ENCODE measurements at regions not wholly inside any gene's neighbourhood (a gene's known extent, or its start where the extent isn't known, plus 50 kb on each side); places are given as distances from the start of the nearest gene placed in this dataset.

DNA sequence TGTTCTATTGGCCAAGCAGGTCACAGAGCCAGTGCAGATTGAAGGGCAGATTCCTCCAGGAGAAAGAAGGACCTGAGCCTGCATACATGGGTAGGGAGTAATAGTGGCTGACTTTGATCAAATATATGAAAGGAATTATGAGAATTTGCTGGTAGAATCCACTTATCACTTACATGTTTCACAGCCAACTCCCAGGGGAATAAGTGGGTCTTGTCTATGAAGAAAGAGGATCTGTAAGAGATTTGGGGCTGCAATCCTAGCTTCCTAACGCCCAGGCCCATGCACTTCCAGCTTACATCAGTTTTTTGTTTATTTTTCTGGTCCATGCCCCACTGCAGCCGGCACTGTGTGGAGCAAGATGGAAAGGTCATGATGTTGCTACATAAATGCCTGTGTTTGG lies 107.9 kb upstream of the SYNDIG1 start:
- H3K9ac ChIP-seq (ENCODE audit: low read length), result no peak overlapping the region

DNA sequence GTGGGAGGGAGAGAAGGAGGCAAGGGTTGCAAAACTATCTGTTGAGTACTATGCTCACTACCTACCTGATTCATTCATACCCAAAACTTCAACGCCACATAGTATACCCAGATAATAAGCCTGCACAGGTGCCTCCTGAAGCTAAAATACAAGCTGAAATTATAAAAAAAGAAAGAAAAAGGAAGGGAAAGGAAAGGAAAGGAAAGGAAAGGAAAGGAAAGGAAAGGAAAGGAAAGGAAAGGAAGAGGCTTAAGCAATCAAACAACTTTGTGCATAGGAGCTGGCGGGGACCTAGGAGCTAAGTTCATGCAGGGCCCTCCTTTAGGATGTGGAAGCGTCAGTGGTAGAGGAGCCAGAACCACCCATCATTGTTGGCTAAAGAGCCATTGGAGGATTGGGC lies 108.9 kb upstream of the SYNDIG1 start:
- H3K4me2 ChIP-seq (ENCODE audit: low read depth, low read length, poor library complexity, severe bottlenecking), result no peak overlapping the region
- H3K9me3 ChIP-seq (ENCODE audit: low read length), result no peaks in the 10 kb centered on the region
- no peak for DNase-seq
- no peaks in the 10 kb centered on the region for H3K9me2 ChIP-seq (replicated peaks; ENCODE audit: insufficient read depth, low read length)
- H3K4me3 ChIP-seq (ENCODE audit: low read length), result no peak overlapping the region
- H3K4me1 ChIP-seq (ENCODE audit: low read length), result no peaks in the 10 kb centered on the region
- H3K27me3 ChIP-seq (ENCODE audit: low read length), result peaks cover 4% of the 10 kb centered on the region; the same call in 1 of the 2 replicates
- no peak overlapping the region for H2AFZ ChIP-seq (ENCODE audit: low read length)
- no peak overlapping the region for H3K27ac ChIP-seq (ENCODE audit: low read length)
- no peaks in the 10 kb centered on the region for H3K79me2 ChIP-seq (ENCODE audit: low read length)
- H3K9ac ChIP-seq (ENCODE audit: low read length), result no peak overlapping the region
- H4K20me1 ChIP-seq (ENCODE audit: insufficient read depth, low read depth, low read length), result no peaks in the 10 kb centered on the region
- no peaks in the 10 kb centered on the region for H3K36me3 ChIP-seq (ENCODE audit: insufficient read depth, low read length)

More for the DNA sequence above, 107.9 kb upstream of the SYNDIG1 start:
- Histone ChIP-seq H3K9me3 (ENCODE audit: low read length) (no peaks in the 10 kb centered on the region), H3K9me2 (replicated peaks; ENCODE audit: insufficient read depth, low read length) (no peaks in the 10 kb centered on the region), H3K79me2 (ENCODE audit: low read length) (no peaks in the 10 kb centered on the region), H3K4me2 (ENCODE audit: low read depth, low read length, poor library complexity, severe bottlenecking) (no peak overlapping the region), H4K20me1 (ENCODE audit: insufficient read depth, low read depth, low read length) (no peaks in the 10 kb centered on the region), H3K4me1 (ENCODE audit: low read length) (no peaks in the 10 kb centered on the region), H3K27me3 (ENCODE audit: low read length) (peaks cover 4% of the 10 kb centered on the region; the same call in 1 of the 2 replicates), H3K4me3 (ENCODE audit: low read length) (no peak overlapping the region), H3K36me3 (ENCODE audit: insufficient read depth, low read length) (no peaks in the 10 kb centered on the region), H2AFZ (ENCODE audit: low read length) (no peak overlapping the region), H3K27ac (ENCODE audit: low read length) (no peak overlapping the region)
- no peak for DNase-seq

GRCh38 chr20:24359321-24360027 lies 110.0 kb upstream of the SYNDIG1 start:
- Histone ChIP-seq H3K79me2 (ENCODE audit: low read length) (no peaks in the 10 kb centered on the region), H3K9me3 (ENCODE audit: low read length) (no peaks in the 10 kb centered on the region), H3K9ac (ENCODE audit: low read length) (no peak overlapping the region), H3K27me3 (ENCODE audit: low read length) (peaks cover 4% of the 10 kb centered on the region; the same call in 1 of the 2 replicates), H3K4me2 (ENCODE audit: low read depth, low read length, poor library complexity, severe bottlenecking) (no peak overlapping the region), H3K4me1 (ENCODE audit: low read length) (no peaks in the 10 kb centered on the region), H3K36me3 (ENCODE audit: insufficient read depth, low read length) (no peaks in the 10 kb centered on the region), H4K20me1 (ENCODE audit: insufficient read depth, low read depth, low read length) (no peaks in the 10 kb centered on the region), H2AFZ (ENCODE audit: low read length) (no peak overlapping the region), H3K9me2 (replicated peaks; ENCODE audit: insufficient read depth, low read length) (no peaks in the 10 kb centered on the region), H3K4me3 (ENCODE audit: low read length) (no peak overlapping the region), H3K27ac (ENCODE audit: low read length) (no peak overlapping the region)
- DNase-seq, result no peak

DNA sequence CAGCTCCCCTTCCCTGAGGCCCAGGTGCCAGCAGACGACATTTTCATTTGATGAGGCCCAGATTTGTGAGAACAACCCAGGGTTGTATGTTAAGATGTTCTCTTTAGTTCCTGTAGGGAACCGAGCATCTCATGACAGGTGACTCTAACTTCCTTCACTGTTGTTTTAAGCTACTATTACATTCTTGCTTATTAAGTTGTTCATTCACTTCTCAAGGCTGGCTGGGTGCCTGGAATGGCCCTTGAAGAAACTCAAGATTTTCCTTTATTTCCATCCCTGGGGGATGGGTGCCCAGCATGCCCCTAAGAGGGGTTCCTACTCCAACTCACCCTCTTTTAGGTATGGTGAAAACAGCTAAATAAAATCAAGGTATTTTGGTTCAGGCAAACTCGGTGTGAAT lies 111.5 kb upstream of the SYNDIG1 start:
- no peaks in the 10 kb centered on the region for H3K9me3 ChIP-seq (ENCODE audit: low read length)
- peaks cover 4% of the 10 kb centered on the region; the same call in 1 of the 2 replicates for H3K27me3 ChIP-seq (ENCODE audit: low read length)
- no peak overlapping the region for H3K9ac ChIP-seq (ENCODE audit: low read length)
- no peak overlapping the region for H3K4me3 ChIP-seq (ENCODE audit: low read length)
- no peaks in the 10 kb centered on the region for H3K4me1 ChIP-seq (ENCODE audit: low read length)
- no peak overlapping the region for H3K4me2 ChIP-seq (ENCODE audit: low read depth, low read length, poor library complexity, severe bottlenecking)
- DNase-seq, result no peak
- no peaks in the 10 kb centered on the region for H3K9me2 ChIP-seq (replicated peaks; ENCODE audit: insufficient read depth, low read length)
- no peak overlapping the region for H3K27ac ChIP-seq (ENCODE audit: low read length)
- no peak overlapping the region for H2AFZ ChIP-seq (ENCODE audit: low read length)
- H4K20me1 ChIP-seq (ENCODE audit: insufficient read depth, low read depth, low read length), result no peaks in the 10 kb centered on the region
- H3K36me3 ChIP-seq (ENCODE audit: insufficient read depth, low read length), result no peaks in the 10 kb centered on the region
- no peaks in the 10 kb centered on the region for H3K79me2 ChIP-seq (ENCODE audit: low read length)

GRCh38 chr20:24357177-24357576 lies 112.3 kb upstream of the SYNDIG1 start:
- Histone ChIP-seq H3K9ac (ENCODE audit: low read length) (no peak overlapping the region), H3K4me3 (ENCODE audit: low read length) (no peak overlapping the region), H3K9me2 (replicated peaks; ENCODE audit: insufficient read depth, low read length) (no peaks in the 10 kb centered on the region), H3K9me3 (ENCODE audit: low read length) (no peaks in the 10 kb centered on the region), H3K79me2 (ENCODE audit: low read length) (no peaks in the 10 kb centered on the region), H3K4me2 (ENCODE audit: low read depth, low read length, poor library complexity, severe bottlenecking) (no peak overlapping the region), H3K27me3 (ENCODE audit: low read length) (peaks cover 5% of the 10 kb centered on the region; the same call in 1 of the 2 replicates), H3K36me3 (ENCODE audit: insufficient read depth, low read length) (no peaks in the 10 kb centered on the region), H2AFZ (ENCODE audit: low read length) (no peak overlapping the region), H3K27ac (ENCODE audit: low read length) (no peak overlapping the region), H3K4me1 (ENCODE audit: low read length) (no peaks in the 10 kb centered on the region), H4K20me1 (ENCODE audit: insufficient read depth, low read depth, low read length) (no peaks in the 10 kb centered on the region)
- no peak for DNase-seq

DNA sequence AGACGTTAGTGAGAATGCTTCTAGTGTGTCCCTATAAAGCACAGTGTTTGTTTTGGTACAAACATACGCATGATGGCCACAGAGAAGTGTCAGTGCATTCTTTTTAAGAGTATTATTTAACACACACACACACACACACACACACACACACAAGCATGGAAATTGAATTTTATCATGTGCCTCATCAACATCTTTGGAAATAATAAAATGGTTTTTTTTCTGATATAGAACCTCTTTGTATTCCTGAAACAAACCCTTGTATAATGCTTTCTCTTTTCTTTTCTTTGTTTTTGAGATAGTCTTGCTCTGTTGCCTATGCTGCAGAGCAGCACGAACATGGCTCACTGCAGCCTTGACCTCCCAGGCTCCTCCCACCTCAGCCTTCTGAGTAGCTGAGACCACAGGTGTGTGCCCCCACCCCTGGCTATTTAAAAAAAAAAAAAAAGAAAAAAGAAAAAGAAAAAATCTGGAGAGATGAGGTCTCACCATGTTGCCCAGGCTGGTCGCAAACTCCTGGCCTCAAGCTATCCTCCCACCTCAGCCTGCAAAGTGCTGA lies 116.2 kb upstream of the SYNDIG1 start:
- no peak overlapping the region for H3K27ac ChIP-seq (ENCODE audit: low read length)
- no peak overlapping the region for H3K4me3 ChIP-seq (ENCODE audit: low read length)
- H3K9me3 ChIP-seq (ENCODE audit: low read length), result no peaks in the 10 kb centered on the region
- H4K20me1 ChIP-seq (ENCODE audit: insufficient read depth, low read depth, low read length), result no peaks in the 10 kb centered on the region
- no peaks in the 10 kb centered on the region for H3K4me1 ChIP-seq (ENCODE audit: low read length)
- DNase-seq, result no peak
- no peaks in the 10 kb centered on the region for H3K79me2 ChIP-seq (ENCODE audit: low read length)
- H3K36me3 ChIP-seq (ENCODE audit: insufficient read depth, low read length), result no peaks in the 10 kb centered on the region
- H3K9me2 ChIP-seq (replicated peaks; ENCODE audit: insufficient read depth, low read length), result no peaks in the 10 kb centered on the region
- H3K9ac ChIP-seq (ENCODE audit: low read length), result no peak overlapping the region
- H3K27me3 ChIP-seq (ENCODE audit: low read length), result 0 out of 2 replicates have a peak, but pooled peaks cover 4% of the 10 kb centered on the region
- H3K4me2 ChIP-seq (ENCODE audit: low read depth, low read length, poor library complexity, severe bottlenecking), result no peak overlapping the region
- H2AFZ ChIP-seq (ENCODE audit: low read length), result no peak overlapping the region

DNA sequence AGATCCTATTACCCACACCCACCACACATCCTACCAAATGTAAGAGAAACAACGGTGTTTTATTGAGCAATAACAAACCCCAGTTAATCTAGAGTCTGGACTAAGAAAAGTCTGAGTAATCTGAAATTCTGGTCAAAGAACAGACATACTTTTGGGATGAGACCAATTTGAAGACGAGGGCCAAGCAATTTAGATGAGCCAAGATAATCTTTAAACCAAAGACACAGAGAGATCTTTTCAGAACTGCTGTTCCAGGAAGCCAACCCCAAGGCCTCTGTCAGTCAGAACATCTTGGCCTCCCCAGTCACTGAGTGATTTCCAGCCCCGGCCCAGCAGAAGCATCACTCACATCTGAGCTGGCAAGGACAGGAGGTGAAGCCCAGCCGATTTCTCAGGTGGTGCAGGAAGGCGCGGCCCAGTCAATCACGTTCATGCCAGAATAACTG lies 118.5 kb upstream of the SYNDIG1 start:
- Histone ChIP-seq H3K36me3 (ENCODE audit: insufficient read depth, low read length) (no peaks in the 10 kb centered on the region), H3K9me2 (replicated peaks; ENCODE audit: insufficient read depth, low read length) (no peaks in the 10 kb centered on the region), H3K79me2 (ENCODE audit: low read length) (no peaks in the 10 kb centered on the region), H3K9ac (ENCODE audit: low read length) (no peak overlapping the region), H3K27ac (ENCODE audit: low read length) (no peak overlapping the region), H3K9me3 (ENCODE audit: low read length) (no peaks in the 10 kb centered on the region), H3K27me3 (ENCODE audit: low read length) (0 out of 2 replicates have a peak, but pooled peaks cover 4% of the 10 kb centered on the region), H3K4me2 (ENCODE audit: low read depth, low read length, poor library complexity, severe bottlenecking) (no peak overlapping the region), H4K20me1 (ENCODE audit: insufficient read depth, low read depth, low read length) (no peaks in the 10 kb centered on the region), H2AFZ (ENCODE audit: low read length) (no peak overlapping the region), H3K4me1 (ENCODE audit: low read length) (no peaks in the 10 kb centered on the region), H3K4me3 (ENCODE audit: low read length) (no peak overlapping the region)
- no peak for DNase-seq

DNA sequence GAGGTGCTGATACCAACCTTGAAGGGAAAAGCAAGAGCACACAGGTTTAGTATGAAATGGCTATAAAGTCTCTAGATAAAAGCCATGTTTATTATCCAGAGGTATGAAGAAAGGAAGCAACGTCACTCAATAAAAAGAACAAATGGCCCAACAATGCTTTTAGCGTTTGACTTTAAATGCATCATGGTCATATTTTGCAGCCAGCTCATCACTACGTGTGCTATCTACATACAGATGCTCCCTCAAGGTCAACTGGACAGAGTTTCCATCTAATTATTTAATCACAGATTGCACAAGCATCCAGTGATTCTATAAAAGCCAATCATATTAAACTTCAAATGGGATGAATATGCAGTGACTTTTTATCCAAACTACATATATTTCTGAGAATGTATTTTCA lies 127.6 kb upstream of the SYNDIG1 start:
- Histone ChIP-seq H3K9ac (ENCODE audit: low read length) (no peak overlapping the region), H3K27ac (ENCODE audit: low read length) (no peak overlapping the region), H3K9me2 (replicated peaks; ENCODE audit: insufficient read depth, low read length) (no peaks in the 10 kb centered on the region), H3K27me3 (ENCODE audit: low read length) (no peaks in the 10 kb centered on the region), H3K36me3 (ENCODE audit: insufficient read depth, low read length) (no peaks in the 10 kb centered on the region), H3K9me3 (ENCODE audit: low read length) (no peaks in the 10 kb centered on the region), H3K4me3 (ENCODE audit: low read length) (no peak overlapping the region), H4K20me1 (ENCODE audit: insufficient read depth, low read depth, low read length) (no peaks in the 10 kb centered on the region), H2AFZ (ENCODE audit: low read length) (no peak overlapping the region), H3K4me2 (ENCODE audit: low read depth, low read length, poor library complexity, severe bottlenecking) (no peak overlapping the region), H3K79me2 (ENCODE audit: low read length) (no peaks in the 10 kb centered on the region), H3K4me1 (ENCODE audit: low read length) (no peaks in the 10 kb centered on the region)
- DNase-seq, result no peak
